SU-DHL-6 (cell line): ENCODE measurements at regions not wholly inside any gene's neighbourhood (a gene's known extent, or its start where the extent isn't known, plus 50 kb on each side); places are given as distances from the start of the nearest gene placed in this dataset.

Source experiments
- H2AFZ ChIP-seq: fragments of 200-600 bp; sonication (generic); 2 replicates; pipeline ENCODE4 v1.6.1; 2014; ENCODE audit warnings: low read depth, mild to moderate bottlenecking, moderate library complexity, mixed read lengths, antibody characterized with exemption, low read length; ENCODE audit not compliant: severe bottlenecking
- H3F3A ChIP-seq: fragments of 200-600 bp; shearing (Covaris generic); 2 replicates; pipeline ENCODE4 v1.6.0; 2016; ENCODE audit warnings: antibody characterized with exemption, mild to moderate bottlenecking; ENCODE audit not compliant: insufficient read depth
- H3K27ac ChIP-seq: fragments of 200-600 bp; sonication (generic); 2 replicates; pipeline ENCODE4 v1.5.1; 2016; ENCODE audit warnings: low read depth, mild to moderate bottlenecking, low read length, moderate library complexity, mixed read lengths
- H3K27me3 ChIP-seq: fragments of 200-600 bp; sonication (generic), shearing (Covaris generic); 2 replicates; pipeline ENCODE4 v1.6.0; 2014; ENCODE audit warnings: mild to moderate bottlenecking, low read length
- H3K36me3 ChIP-seq: fragments of 200-600 bp; sonication (generic); 2 replicates; pipeline ENCODE4 v1.6.1; 2014; ENCODE audit warnings: mild to moderate bottlenecking, low read length, mixed read lengths
- H3K4me2 ChIP-seq: fragments of 300-600, 200-600 bp; shearing (Covaris generic), sonication (generic); 2 replicates; pipeline ENCODE4 v1.6.0; 2014; ENCODE audit warnings: low read length, low read depth, mild to moderate bottlenecking; ENCODE audit not compliant: poor library complexity, severe bottlenecking
- H3K4me3 ChIP-seq: fragments of 200-600 bp; sonication (generic); 2 replicates; pipeline ENCODE4 v1.5.1; 2014; ENCODE audit warnings: antibody characterized with exemption, low read length, mild to moderate bottlenecking, mixed read lengths; ENCODE audit not compliant: insufficient read depth, poor library complexity, severe bottlenecking
- H3K79me2 ChIP-seq: fragments of 200-600 bp; sonication (generic); 2 replicates; pipeline ENCODE4 v1.6.1; 2014; ENCODE audit warnings: mild to moderate bottlenecking, low read length, moderate library complexity; ENCODE audit not compliant: insufficient read depth
- H3K9ac ChIP-seq: fragments of 200-600 bp; sonication (generic); 2 replicates; pipeline ENCODE4 v1.7.0; 2014; ENCODE audit warnings: mild to moderate bottlenecking, low read length
- H3K9me2 ChIP-seq: fragments of 200-600 bp; sonication (generic); replicated peaks from 2 replicates; pipeline ENCODE4 v1.6.1; 2014; ENCODE audit warnings: low read length; ENCODE audit not compliant: insufficient read depth
- H3K9me3 ChIP-seq: fragments of 200-600 bp; sonication (generic); 2 replicates; pipeline ENCODE4 v1.6.1; 2014; ENCODE audit warnings: low read length, mixed read lengths; ENCODE audit not compliant: insufficient read depth
- H4K20me1 ChIP-seq: fragments of 200-600 bp; sonication (generic); 2 replicates; pipeline ENCODE4 v1.6.1; 2014; ENCODE audit warnings: low read depth, mild to moderate bottlenecking, antibody characterized with exemption, low read length, moderate library complexity, mixed read lengths
- EZH2phosphoT487 ChIP-seq: fragments of 200-600 bp; sonication (generic), shearing (Covaris generic); conservative IDR thresholded peaks from 2 replicates; pipeline ENCODE4 v1.6.1; 2018; ENCODE audit warnings: mild to moderate bottlenecking, antibody characterized with exemption, low read length, moderate library complexity, mixed read lengths
- TF ChIP-seq, protein P1 (sequence below): fragments of 200-600 bp; sonication (generic); IDR thresholded peaks from one replicate; pipeline ENCODE4 v1.5.1; 2017; ENCODE audit warnings: antibody characterized with exemption, mild to moderate bottlenecking, low read length, moderate library complexity; ENCODE audit not compliant: insufficient read depth, poor library complexity, severe bottlenecking

- no peaks in the 10 kb centered on the region for H3K9me2 ChIP-seq
- no peak overlapping the region for H3K27ac ChIP-seq
- H4K20me1 ChIP-seq = no peaks in the 10 kb centered on the region
- H2AFZ ChIP-seq = no peak overlapping the region
- H3K9me3 ChIP-seq = no peaks in the 10 kb centered on the region
- H3F3A ChIP-seq = no peaks in the 10 kb centered on the region
- no peak for TF ChIP-seq EZH2phosphoT487
- TF ChIP-seq, protein P1, sequence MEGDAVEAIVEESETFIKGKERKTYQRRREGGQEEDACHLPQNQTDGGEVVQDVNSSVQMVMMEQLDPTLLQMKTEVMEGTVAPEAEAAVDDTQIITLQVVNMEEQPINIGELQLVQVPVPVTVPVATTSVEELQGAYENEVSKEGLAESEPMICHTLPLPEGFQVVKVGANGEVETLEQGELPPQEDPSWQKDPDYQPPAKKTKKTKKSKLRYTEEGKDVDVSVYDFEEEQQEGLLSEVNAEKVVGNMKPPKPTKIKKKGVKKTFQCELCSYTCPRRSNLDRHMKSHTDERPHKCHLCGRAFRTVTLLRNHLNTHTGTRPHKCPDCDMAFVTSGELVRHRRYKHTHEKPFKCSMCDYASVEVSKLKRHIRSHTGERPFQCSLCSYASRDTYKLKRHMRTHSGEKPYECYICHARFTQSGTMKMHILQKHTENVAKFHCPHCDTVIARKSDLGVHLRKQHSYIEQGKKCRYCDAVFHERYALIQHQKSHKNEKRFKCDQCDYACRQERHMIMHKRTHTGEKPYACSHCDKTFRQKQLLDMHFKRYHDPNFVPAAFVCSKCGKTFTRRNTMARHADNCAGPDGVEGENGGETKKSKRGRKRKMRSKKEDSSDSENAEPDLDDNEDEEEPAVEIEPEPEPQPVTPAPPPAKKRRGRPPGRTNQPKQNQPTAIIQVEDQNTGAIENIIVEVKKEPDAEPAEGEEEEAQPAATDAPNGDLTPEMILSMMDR = no peak
- H3K79me2 ChIP-seq = no peaks in the 10 kb centered on the region
- no peak overlapping the region for H3K4me2 ChIP-seq
- no peak overlapping the region for H3K4me3 ChIP-seq
- no peak overlapping the region for H3K9ac ChIP-seq
- no peaks in the 10 kb centered on the region for H3K36me3 ChIP-seq
- H3K27me3 ChIP-seq = 0 out of 2 replicates have a peak, but pooled peaks cover 3% of the 10 kb centered on the region
Observed at GRCh38 chr10:78507510-78508160, 474.0 kb downstream of the RPS24 start.

DNA sequence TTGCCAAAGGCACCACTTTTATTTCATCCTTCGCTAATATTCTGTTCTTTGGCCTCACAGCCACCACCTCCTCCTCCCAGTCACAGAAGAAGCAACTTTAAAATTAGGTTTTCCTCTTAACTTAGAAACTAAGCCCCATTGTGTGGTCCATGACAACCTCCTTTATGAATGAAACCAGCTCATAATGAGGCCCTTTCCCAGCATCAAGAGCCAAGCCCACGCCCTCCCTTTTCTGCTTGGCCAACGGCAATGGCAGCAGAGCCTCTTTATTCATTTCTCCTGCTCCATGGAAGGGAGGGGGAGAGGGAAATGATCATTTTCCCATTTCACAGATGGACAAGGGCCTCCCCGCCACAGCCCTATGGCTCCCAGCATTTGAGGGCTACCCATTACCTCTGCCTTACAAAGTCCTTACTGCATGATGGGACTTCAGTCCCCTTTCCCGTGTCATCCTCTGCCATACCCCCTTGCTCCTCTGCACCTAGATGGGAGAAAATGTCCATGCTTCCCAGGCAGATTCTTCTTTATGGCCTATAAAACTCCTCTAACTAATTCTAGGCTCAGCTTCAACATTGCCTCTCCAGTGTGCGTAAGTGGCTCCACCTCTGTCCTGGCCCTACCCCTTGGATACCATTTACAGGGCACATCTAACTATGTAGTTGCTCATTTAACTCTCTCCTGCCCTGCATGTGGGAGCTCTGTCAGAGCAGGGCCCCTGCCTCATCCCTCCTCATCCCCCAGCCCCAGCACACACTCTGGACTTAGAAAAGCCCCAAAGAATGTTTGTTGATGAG, 475.5 kb downstream of the RPS24 start:
- no peaks in the 10 kb centered on the region for H3K79me2 ChIP-seq
- H3K9me2 ChIP-seq = no peaks in the 10 kb centered on the region
- no peak overlapping the region for H3K27ac ChIP-seq
- 0 out of 2 replicates have a peak, but pooled peaks cover 3% of the 10 kb centered on the region for H3K27me3 ChIP-seq
- no peak overlapping the region for H2AFZ ChIP-seq
- no peaks in the 10 kb centered on the region for H3F3A ChIP-seq
- no peaks in the 10 kb centered on the region for H3K9me3 ChIP-seq
- TF ChIP-seq, protein P1 = no peak
- TF ChIP-seq EZH2phosphoT487 = no peak
- H3K4me3 ChIP-seq = no peak overlapping the region
- no peak overlapping the region for H3K4me2 ChIP-seq
- H3K9ac ChIP-seq = no peak overlapping the region
- no peaks in the 10 kb centered on the region for H4K20me1 ChIP-seq
- H3K36me3 ChIP-seq = no peaks in the 10 kb centered on the region

DNA sequence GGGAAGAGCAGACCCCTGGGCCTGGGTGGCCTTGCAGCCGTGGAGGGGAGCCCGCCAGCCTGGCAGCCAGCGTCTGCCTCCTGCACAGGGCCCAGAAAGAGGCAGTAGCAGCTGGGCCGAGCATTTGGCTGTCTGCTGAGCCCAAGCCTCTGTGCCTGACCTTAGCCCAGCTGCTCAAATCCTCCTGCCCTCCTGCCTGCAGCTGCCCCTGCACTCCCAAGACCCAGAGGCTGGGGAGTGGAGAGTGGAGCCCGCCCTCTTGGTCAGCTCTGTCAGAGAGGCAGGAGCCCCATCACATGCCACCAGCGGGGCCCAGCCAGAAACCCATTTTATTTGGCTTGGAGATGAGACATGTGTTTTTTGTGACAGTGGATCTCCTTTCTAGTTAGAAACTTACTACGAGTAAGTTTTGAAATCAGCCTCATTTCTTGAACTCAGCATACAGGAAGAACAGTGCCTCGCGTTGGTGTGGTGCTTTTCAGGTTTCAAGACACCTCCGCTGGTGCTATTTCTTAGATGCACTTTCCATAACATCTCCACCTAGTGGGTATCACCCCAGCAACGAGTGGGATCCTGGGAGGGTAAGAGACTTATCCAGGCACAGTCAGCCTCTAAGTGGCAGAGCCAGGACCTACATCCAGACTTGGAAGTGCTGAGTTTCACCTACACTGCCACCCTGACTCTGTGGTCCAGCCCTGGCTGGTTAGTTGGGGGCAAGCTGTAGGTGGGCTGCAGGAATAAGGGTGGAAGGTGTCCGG, 477.1 kb downstream of the RPS24 start:
- no peak overlapping the region for H3K27ac ChIP-seq
- no peaks in the 10 kb centered on the region for H3K9me2 ChIP-seq
- H3K79me2 ChIP-seq = no peaks in the 10 kb centered on the region
- no peak overlapping the region for H3K4me2 ChIP-seq
- no peak overlapping the region for H3K4me3 ChIP-seq
- TF ChIP-seq, protein P1 = no peak
- TF ChIP-seq EZH2phosphoT487 = no peak
- H4K20me1 ChIP-seq = no peaks in the 10 kb centered on the region
- H3K36me3 ChIP-seq = no peaks in the 10 kb centered on the region
- H3K27me3 ChIP-seq = 0 out of 2 replicates have a peak, but pooled peaks cover 3% of the 10 kb centered on the region
- H3F3A ChIP-seq = no peaks in the 10 kb centered on the region
- H3K9me3 ChIP-seq = no peaks in the 10 kb centered on the region
- H3K9ac ChIP-seq = no peak overlapping the region
- no peak overlapping the region for H2AFZ ChIP-seq
